GM12891 (cell line): ENCODE measurements at regions not wholly inside any gene's neighbourhood (a gene's known extent, or its start where the extent isn't known, plus 50 kb on each side); places are given as distances from the start of the nearest gene placed in this dataset.

ENCODE experiments used
- POLR2A ChIP-seq: IDR thresholded peaks from 2 replicates; pipeline ENCODE4 v1.6.1; 2011; ENCODE audit warnings: low read depth, low read length, control low read depth
- POLR2AphosphoS5 ChIP-seq: IDR thresholded peaks from 2 replicates; pipeline ENCODE4 v1.6.1; 2011; ENCODE audit warnings: low read depth, low read length, control low read depth
- POU2F2 ChIP-seq: IDR thresholded peaks from 2 replicates; pipeline ENCODE4 v1.6.1; 2011; ENCODE audit warnings: low read depth, mild to moderate bottlenecking, control low read depth, low read length, moderate library complexity
- SPI1 ChIP-seq: IDR thresholded peaks from 2 replicates; pipeline ENCODE4 v1.6.1; 2011; ENCODE audit warnings: low read depth, low read length, control low read depth
- TAF1 ChIP-seq: IDR thresholded peaks from 2 replicates; pipeline ENCODE4 v1.6.1; 2011; ENCODE audit warnings: low read depth, low read length, control low read depth

- TF ChIP-seq POLR2A: no peak
- TF ChIP-seq POLR2AphosphoS5: no peak
- TF ChIP-seq SPI1: no peak
- no peak for TF ChIP-seq TAF1
- TF ChIP-seq POU2F2: no peak
Measured at GRCh38 chr1:68370101-68370915, 79.4 kb downstream of the RPE65 start.
